HCT116 (cell line): ENCODE measurements at regions not wholly inside any gene's neighbourhood (a gene's known extent, or its start where the extent isn't known, plus 50 kb on each side); places are given as distances from the start of the nearest gene placed in this dataset.

Source experiments
- ATAC-seq: fragments of 200-7000 bp; cut with Tn5 transposase; 2 replicates; pipeline ENCODE4 v1.9.1; 2020; ENCODE audit warnings: mild to moderate bottlenecking, moderate library complexity
- BruUV-seq: library from RNA; stranded (reverse); fragments of 400-500 nt; replicated peaks from 2 replicates; lab custom pipeline; 2021; lab: Mats Ljungman, UMichigan
- CTCF ChIA-PET: fragments of 300-600 bp; sonication (Branson Sonifier 250); formaldehyde crosslinking; loops from one replicate; lab custom pipeline; 2021; ENCODE audit warnings: antibody characterized with exemption; lab: Charles Lee
- POLR2A ChIA-PET: fragments of 300-600, 350-600 bp; sonication (Branson Sonifier 250); formaldehyde crosslinking; loops from one replicate; lab custom pipeline; 2021; ENCODE audit warnings: antibody characterized with exemption; lab: Charles Lee
- RAD21 ChIA-PET, 2 experiments: fragments of 300-600 bp; sonication (Branson Sonifier 250); formaldehyde crosslinking; loops; one replicate each; lab custom pipeline; 2023; ENCODE audit warnings: low total read pairs in 2 of 2; ENCODE audit not compliant: uncharacterized antibody in 2 of 2, unreplicated experiment in 2 of 2, low non-redundant PET in 1 of 2; lab: Charles Lee
- DNase-seq: peaks from one replicate; pipeline ENCODE4 v3.0.0-alpha.2; 2010; ENCODE audit warnings: low read depth, low spot score
- H2AFZ ChIP-seq: fragments of 200-600 bp; shearing (Covaris generic), sonication (generic); 2 replicates; pipeline ENCODE4 v1.6.1; 2017; ENCODE audit warnings: low read depth, mixed run types, mixed read lengths, antibody characterized with exemption, low read length; ENCODE audit not compliant: poor library complexity, severe bottlenecking
- H3K27ac ChIP-seq: 2 replicates; pipeline ENCODE4 v1.5.1; 2012; ENCODE audit warnings: low read depth, low read length
- H3K27me3 ChIP-seq: fragments of 200-600 bp; sonication (generic); 2 replicates; pipeline ENCODE4 v1.6.1; 2016; ENCODE audit warnings: mixed run types, low read length, mixed read lengths; ENCODE audit not compliant: insufficient read depth
- H3K36me3 ChIP-seq, 2 experiments: fragments of 200-500 bp in 1 of 2; fragments of 200-600 bp in 1 of 2; sonication (Bioruptor generic) in 1 of 2; sonication (generic) in 1 of 2; 2 replicates each; pipeline versions ENCODE4 v1.5.1 to v1.6.1; 2014 to 2016; ENCODE audit warnings: low read length in 2 of 2, inconsistent platforms in 1 of 2, mixed read lengths in 1 of 2, mixed run types in 1 of 2; ENCODE audit not compliant: insufficient read depth in 2 of 2, control insufficient read depth in 1 of 2
- H3K4me1 ChIP-seq, 2 experiments: fragments of 200-600 bp in 1 of 2; sonication (generic) in 1 of 2; 2 replicates each; pipeline versions ENCODE4 v1.5.1 to v1.6.1; 2012 to 2017; ENCODE audit warnings: low read length in 2 of 2, inconsistent platforms in 1 of 2, mild to moderate bottlenecking in 1 of 2, mixed read lengths in 1 of 2, mixed run types in 1 of 2, moderate library complexity in 1 of 2; ENCODE audit not compliant: insufficient read depth in 2 of 2, control insufficient read depth in 1 of 2
- H3K4me2 ChIP-seq: fragments of 200-600 bp; sonication (generic); 2 replicates; pipeline ENCODE4 v1.6.1; 2017; ENCODE audit warnings: mixed run types, low read length, mixed read lengths
- H3K4me3 ChIP-seq, 2 experiments: fragments of 200-600 bp in 1 of 2; sonication (generic) in 1 of 2; replicated peaks in 1 of 2; 2 replicates each; pipeline ENCODE4 v1.5.1; 2011 to 2016; ENCODE audit warnings: low read length in 2 of 2, control low read depth in 1 of 2, low read depth in 1 of 2, mild to moderate bottlenecking in 1 of 2, mixed read lengths in 1 of 2, mixed run types in 1 of 2
- H3K79me2 ChIP-seq: fragments of 200-600 bp; sonication (generic); 2 replicates; pipeline ENCODE4 v1.6.1; 2017; ENCODE audit warnings: mild to moderate bottlenecking, mixed run types, low read length, moderate library complexity, mixed read lengths; ENCODE audit not compliant: insufficient read depth
- H3K9ac ChIP-seq: fragments of 200-600 bp; sonication (generic); 2 replicates; pipeline ENCODE4 v1.6.1; 2016; ENCODE audit warnings: low read length, mixed read lengths
- H3K9me2 ChIP-seq: fragments of 200-600 bp; sonication (generic), shearing (Covaris generic); 2 replicates; pipeline ENCODE4 v1.6.1; 2017; ENCODE audit warnings: mixed run types, mild to moderate bottlenecking, moderate library complexity; ENCODE audit not compliant: insufficient read depth
- H3K9me3 ChIP-seq, 2 experiments: fragments of 200-500 bp in 1 of 2; fragments of 200-600 bp in 1 of 2; sonication (Bioruptor generic) in 1 of 2; sonication (generic) in 1 of 2; 2 replicates each; pipeline ENCODE4 v1.6.1; 2014 to 2017; ENCODE audit warnings: low read length in 2 of 2, mixed read lengths in 2 of 2, inconsistent platforms in 1 of 2, low read depth in 1 of 2, mild to moderate bottlenecking in 1 of 2, mixed run types in 1 of 2, moderate library complexity in 1 of 2; ENCODE audit not compliant: control insufficient read depth in 1 of 2, insufficient read depth in 1 of 2
- H4K20me1 ChIP-seq: fragments of 200-600 bp; sonication (generic), shearing (Covaris generic); 2 replicates; pipeline ENCODE4 v1.6.1; 2017; ENCODE audit warnings: mixed run types, mild to moderate bottlenecking, moderate library complexity; ENCODE audit not compliant: insufficient read depth
- CBX3 ChIP-seq: IDR thresholded peaks from 2 replicates; pipeline ENCODE4 v1.6.1; 2012; ENCODE audit warnings: low read depth
- CEBPB ChIP-seq: IDR thresholded peaks from 2 replicates; pipeline ENCODE4 v1.6.1; 2012; ENCODE audit warnings: low read depth
- EGR1 ChIP-seq: IDR thresholded peaks from 2 replicates; pipeline ENCODE4 v1.6.1; 2012; ENCODE audit warnings: low read depth
- JUND ChIP-seq: IDR thresholded peaks from 2 replicates; pipeline ENCODE4 v1.6.1; 2012
- POLR2A ChIP-seq: IDR thresholded peaks from 2 replicates; pipeline ENCODE4 v1.7.0; 2011; ENCODE audit warnings: borderline replicate concordance; ENCODE audit not compliant: insufficient read depth, insufficient read length; ENCODE audit errors: extremely low read depth
- POLR2AphosphoS5 ChIP-seq: IDR thresholded peaks from 2 replicates; pipeline ENCODE4 v1.6.1; 2011; ENCODE audit warnings: mild to moderate bottlenecking, low read depth, low read length, moderate library complexity
- SIN3A ChIP-seq: IDR thresholded peaks from 2 replicates; pipeline ENCODE4 v1.6.1; 2012; ENCODE audit warnings: low read depth
- SRF ChIP-seq: IDR thresholded peaks from 2 replicates; pipeline ENCODE4 v1.6.1; 2012; ENCODE audit warnings: low read depth
- YY1 ChIP-seq: IDR thresholded peaks from 2 replicates; pipeline ENCODE4 v1.6.1; 2011; ENCODE audit warnings: low read length, low read depth, moderate library complexity, mild to moderate bottlenecking; ENCODE audit not compliant: insufficient replicate concordance; ENCODE audit errors: extremely low read depth
- ZBTB33 ChIP-seq: IDR thresholded peaks from 2 replicates; pipeline ENCODE4 v1.6.1; 2011; ENCODE audit warnings: mild to moderate bottlenecking, low read length, moderate library complexity; ENCODE audit not compliant: insufficient replicate concordance; ENCODE audit errors: extremely low read depth
- ZNF274 ChIP-seq: fragments of 200-500 bp; sonication (Bioruptor generic); IDR thresholded peaks from 2 replicates; pipeline ENCODE4 v1.6.1; 2014; ENCODE audit warnings: mild to moderate bottlenecking, low read depth, low read length, inconsistent platforms
- intact Hi-C: fragments of 100-400 bp; cut with micrococcal nuclease; formaldehyde crosslinking; loops from 2 replicates; pipeline ENCODE4 v1.10.0; 2022
- TF ChIP-seq, protein P1 (sequence below), 3 experiments: fragments of 200-600 bp in 1 of 3; sonication (generic) in 1 of 3; IDR thresholded peaks in 2 of 3; conservative IDR thresholded peaks in 1 of 3; 2 replicates each; pipeline ENCODE4 v1.5.1; 2012 to 2017; ENCODE audit warnings: low read depth in 2 of 3, low read length in 2 of 3, antibody characterized with exemption in 1 of 3, borderline replicate concordance in 1 of 3, control low read depth in 1 of 3, mild to moderate bottlenecking in 1 of 3, mixed read lengths in 1 of 3, mixed run types in 1 of 3, moderate library complexity in 1 of 3; ENCODE audit not compliant: insufficient read depth in 1 of 3
- TF ChIP-seq, protein P2 (sequence below): IDR thresholded peaks from 2 replicates; pipeline ENCODE4 v1.6.1; 2012
- TF ChIP-seq, protein P3 (sequence below): IDR thresholded peaks from 2 replicates; pipeline ENCODE4 v1.6.1; 2012

GRCh38 chr3:59308684-59309083 is 258.9 kb upstream of the CFAP20DC start:
- H3K4me1 ChIP-seq: no peaks in the 10 kb centered on the region
- no peaks in the 10 kb centered on the region for H3K79me2 ChIP-seq
- no peak overlapping the region for H3K4me2 ChIP-seq
- no peak overlapping the region for H3K4me3 ChIP-seq
- no peaks in the 10 kb centered on the region for H3K36me3 ChIP-seq
- no peak overlapping the region for H2AFZ ChIP-seq
- CTCF ChIA-PET: no interaction called here
- RAD21 ChIA-PET: no interaction called here
- DNase-seq (no peak), ATAC-seq (0 out of 2 replicates have a peak, but pooled peaks have one; percentile 52)
- H4K20me1 ChIP-seq: no peaks in the 10 kb centered on the region
- POLR2A ChIA-PET: no interaction called here
- H3K9me3 ChIP-seq: no peaks in the 10 kb centered on the region
- TF ChIP-seq SRF: no peak
- TF ChIP-seq, protein P1, sequence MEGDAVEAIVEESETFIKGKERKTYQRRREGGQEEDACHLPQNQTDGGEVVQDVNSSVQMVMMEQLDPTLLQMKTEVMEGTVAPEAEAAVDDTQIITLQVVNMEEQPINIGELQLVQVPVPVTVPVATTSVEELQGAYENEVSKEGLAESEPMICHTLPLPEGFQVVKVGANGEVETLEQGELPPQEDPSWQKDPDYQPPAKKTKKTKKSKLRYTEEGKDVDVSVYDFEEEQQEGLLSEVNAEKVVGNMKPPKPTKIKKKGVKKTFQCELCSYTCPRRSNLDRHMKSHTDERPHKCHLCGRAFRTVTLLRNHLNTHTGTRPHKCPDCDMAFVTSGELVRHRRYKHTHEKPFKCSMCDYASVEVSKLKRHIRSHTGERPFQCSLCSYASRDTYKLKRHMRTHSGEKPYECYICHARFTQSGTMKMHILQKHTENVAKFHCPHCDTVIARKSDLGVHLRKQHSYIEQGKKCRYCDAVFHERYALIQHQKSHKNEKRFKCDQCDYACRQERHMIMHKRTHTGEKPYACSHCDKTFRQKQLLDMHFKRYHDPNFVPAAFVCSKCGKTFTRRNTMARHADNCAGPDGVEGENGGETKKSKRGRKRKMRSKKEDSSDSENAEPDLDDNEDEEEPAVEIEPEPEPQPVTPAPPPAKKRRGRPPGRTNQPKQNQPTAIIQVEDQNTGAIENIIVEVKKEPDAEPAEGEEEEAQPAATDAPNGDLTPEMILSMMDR (IDR thresholded peaks at IDR 0.05 in 2 of 3, conservative IDR thresholded peaks at IDR 0.05 in 1 of 3; ENCODE audit: borderline replicate concordance in 1 of 3, insufficient read depth in 1 of 3, low read depth in 2 of 3, low read length in 2 of 3): peak in 2 of 3 experiments; percentile 16 to 18; a peak in 1 of 6 replicates
- no peaks in the 10 kb centered on the region for H3K9me2 ChIP-seq
- H3K9ac ChIP-seq: no peak overlapping the region
- intact Hi-C loops: no loop called here
- BruUV-seq: no TSS peak
- no peak overlapping the region for H3K27ac ChIP-seq
- H3K27me3 ChIP-seq: peaks cover 25% of the 10 kb centered on the region

- H4K20me1 ChIP-seq: no peaks in the 10 kb centered on the region
- H3K27ac ChIP-seq: no peak overlapping the region
- peaks cover 25% of the 10 kb centered on the region for H3K27me3 ChIP-seq
- intact Hi-C loops: no loop called here
- ChIA-PET POLR2A (no interaction called here), RAD21 (no interaction called here), CTCF (interaction anchor here (0.5 kb wide), 1 partner anchor 550 kb away, joined by 4 read pairs; no protein-coding TSS in a partner anchor)
- no peak overlapping the region for H3K4me2 ChIP-seq
- no peaks in the 10 kb centered on the region for H3K9me2 ChIP-seq
- BruUV-seq: no TSS peak
- no peaks in the 10 kb centered on the region for H3K36me3 ChIP-seq
- no peaks in the 10 kb centered on the region for H3K4me1 ChIP-seq
- H2AFZ ChIP-seq: no peak overlapping the region
- H3K9me3 ChIP-seq: no peaks in the 10 kb centered on the region
- H3K9ac ChIP-seq: no peak overlapping the region
- DNase-seq (no peak), ATAC-seq (no peak)
- H3K4me3 ChIP-seq: no peak overlapping the region
- H3K79me2 ChIP-seq: no peaks in the 10 kb centered on the region
- TF ChIP-seq JUND (no peak), CEBPB (no peak), SIN3A (no peak), ZNF274 (no peak), CBX3 (no peak), EGR1 (no peak), YY1 (no peak), POLR2AphosphoS5 (no peak), ZBTB33 (no peak), POLR2A (no peak)
- TF ChIP-seq, protein P2, sequence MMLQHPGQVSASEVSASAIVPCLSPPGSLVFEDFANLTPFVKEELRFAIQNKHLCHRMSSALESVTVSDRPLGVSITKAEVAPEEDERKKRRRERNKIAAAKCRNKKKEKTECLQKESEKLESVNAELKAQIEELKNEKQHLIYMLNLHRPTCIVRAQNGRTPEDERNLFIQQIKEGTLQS: no peak
- TF ChIP-seq, protein P3, sequence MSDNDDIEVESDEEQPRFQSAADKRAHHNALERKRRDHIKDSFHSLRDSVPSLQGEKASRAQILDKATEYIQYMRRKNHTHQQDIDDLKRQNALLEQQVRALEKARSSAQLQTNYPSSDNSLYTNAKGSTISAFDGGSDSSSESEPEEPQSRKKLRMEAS: no peak
These were observed 258.2 kb upstream of the CFAP20DC start for GRCh38 chr3:59308001-59308400.
